Keratinocyte (primary cell): ENCODE measurements at regions not wholly inside any gene's neighbourhood (a gene's known extent, or its start where the extent isn't known, plus 50 kb on each side); places are given as distances from the start of the nearest gene placed in this dataset.

ENCODE experiments used
- DNase-seq: peaks from one replicate; pipeline ENCODE4 v3.0.0-alpha.2; 2011; ENCODE audit warnings: low read depth, missing footprints, low spot score
- FAIRE-seq: peaks from 2 replicates; lab custom pipeline; 2011; peaks lifted over from hg19 to GRCh38; lab: Jason Lieb, UNC
- H2AFZ ChIP-seq: 2 replicates; pipeline ENCODE4 v1.6.0; 2012; ENCODE audit warnings: low read length, control low read depth, inconsistent platforms; ENCODE audit not compliant: control insufficient read depth
- H3K27ac ChIP-seq: 2 replicates; pipeline ENCODE4 v1.5.1; 2011; ENCODE audit warnings: low read length; ENCODE audit not compliant: control insufficient read depth, insufficient read depth
- H3K27me3 ChIP-seq: 3 replicates; pipeline ENCODE4 v1.6.0; 2011; ENCODE audit warnings: low read length; ENCODE audit not compliant: control insufficient read depth, insufficient read depth; ENCODE audit errors: extremely low read depth
- H3K36me3 ChIP-seq, 2 experiments: 2 replicates in 1 of 2; 3 replicates in 1 of 2; pipeline ENCODE4 v1.5.1; 2011; ENCODE audit warnings: low read length in 2 of 2, mild to moderate bottlenecking in 1 of 2; ENCODE audit not compliant: control insufficient read depth in 2 of 2, insufficient read depth in 2 of 2; ENCODE audit errors: extremely low read depth in 1 of 2
- H3K4me1 ChIP-seq: 3 replicates; pipeline ENCODE4 v1.5.1; 2011; ENCODE audit warnings: low read length; ENCODE audit not compliant: control insufficient read depth, insufficient read depth; ENCODE audit errors: extremely low read depth
- H3K4me2 ChIP-seq: 3 replicates; pipeline ENCODE4 v1.6.0; 2011; ENCODE audit warnings: low read depth, low read length; ENCODE audit not compliant: control insufficient read depth, insufficient read depth; ENCODE audit errors: extremely low read depth
- H3K4me3 ChIP-seq, 3 experiments: fragments of 200-600 bp in 1 of 3; sonication (generic) in 1 of 3; 2 replicates in 2 of 3; 3 replicates in 1 of 3; pipeline ENCODE4 v1.5.1; 2011 to 2016; ENCODE audit warnings: low read length in 3 of 3, mild to moderate bottlenecking in 3 of 3, control low read depth in 2 of 3, inconsistent platforms in 1 of 3, low read depth in 1 of 3, mixed read lengths in 1 of 3, mixed run types in 1 of 3, moderate library complexity in 1 of 3; ENCODE audit not compliant: control insufficient read depth in 2 of 3, insufficient read depth in 2 of 3; ENCODE audit errors: extremely low read depth in 1 of 3
- H3K79me2 ChIP-seq: 2 replicates; pipeline ENCODE4 v1.6.0; 2012; ENCODE audit warnings: low read length; ENCODE audit not compliant: control insufficient read depth, insufficient read depth
- H3K9ac ChIP-seq: 3 replicates; pipeline ENCODE4 v1.6.0; 2011; ENCODE audit warnings: low read length; ENCODE audit not compliant: control insufficient read depth, insufficient read depth; ENCODE audit errors: extremely low read depth
- H3K9me1 ChIP-seq: 3 replicates; pipeline ENCODE4 v1.6.0; 2011; ENCODE audit warnings: low read length; ENCODE audit not compliant: control insufficient read depth, insufficient read depth; ENCODE audit errors: extremely low read depth
- H3K9me3 ChIP-seq: 2 replicates; pipeline ENCODE4 v1.5.1; 2012; ENCODE audit warnings: low read depth, low read length; ENCODE audit not compliant: control insufficient read depth
- H4K20me1 ChIP-seq: 3 replicates; pipeline ENCODE4 v1.6.0; 2011; ENCODE audit warnings: low read length; ENCODE audit not compliant: control insufficient read depth, insufficient read depth; ENCODE audit errors: extremely low read depth
- EZH2 ChIP-seq: IDR thresholded peaks from one replicate; pipeline ENCODE4 v1.6.1; 2012; ENCODE audit warnings: inconsistent platforms, mild to moderate bottlenecking, low read length, moderate library complexity
- dilution Hi-C: fragments of 300-500 bp; cut with MboI; formaldehyde crosslinking; loops from one replicate; pipeline ENCODE4 v1.7.0; 2020; ENCODE audit warnings: low sequenced_read_pairs; ENCODE audit not compliant: extremely low pct_ligation_motif_present
- TF ChIP-seq, protein P1 (sequence below), 3 experiments: IDR thresholded peaks in 1 of 3; conservative IDR thresholded peaks in 1 of 3; optimal IDR thresholded peaks in 1 of 3; 2 replicates in 2 of 3; 3 replicates in 1 of 3; pipeline versions ENCODE3 to v1.5.1; 2011; ENCODE audit warnings: low read length in 3 of 3, mild to moderate bottlenecking in 3 of 3, moderate library complexity in 2 of 3, control low read depth in 1 of 3, inconsistent platforms in 1 of 3; ENCODE audit not compliant: insufficient read depth in 2 of 3; ENCODE audit errors: extremely low read depth in 1 of 3

DNA sequence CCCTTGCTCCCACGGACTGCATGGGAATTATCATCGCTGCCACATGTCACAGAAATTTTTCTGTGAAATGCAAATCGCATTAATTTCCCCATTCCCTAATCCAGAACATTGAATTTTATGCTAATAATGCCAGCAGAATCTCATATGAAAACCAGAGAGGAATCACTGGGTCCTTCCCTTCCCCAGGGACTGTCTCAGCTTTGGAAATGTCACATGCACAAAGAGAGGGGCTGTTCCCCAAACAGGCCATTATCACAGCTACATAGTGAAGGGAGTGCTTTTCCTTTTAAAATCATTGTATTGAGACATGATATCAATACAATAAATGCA lies 954.5 kb downstream of the BRD1 start:
- H2AFZ ChIP-seq: no peak overlapping the region
- dilution Hi-C loops: no loop called here
- H3K36me3 ChIP-seq: no peaks in the 10 kb centered on the region
- no peak for TF ChIP-seq EZH2
- TF ChIP-seq, protein P1, sequence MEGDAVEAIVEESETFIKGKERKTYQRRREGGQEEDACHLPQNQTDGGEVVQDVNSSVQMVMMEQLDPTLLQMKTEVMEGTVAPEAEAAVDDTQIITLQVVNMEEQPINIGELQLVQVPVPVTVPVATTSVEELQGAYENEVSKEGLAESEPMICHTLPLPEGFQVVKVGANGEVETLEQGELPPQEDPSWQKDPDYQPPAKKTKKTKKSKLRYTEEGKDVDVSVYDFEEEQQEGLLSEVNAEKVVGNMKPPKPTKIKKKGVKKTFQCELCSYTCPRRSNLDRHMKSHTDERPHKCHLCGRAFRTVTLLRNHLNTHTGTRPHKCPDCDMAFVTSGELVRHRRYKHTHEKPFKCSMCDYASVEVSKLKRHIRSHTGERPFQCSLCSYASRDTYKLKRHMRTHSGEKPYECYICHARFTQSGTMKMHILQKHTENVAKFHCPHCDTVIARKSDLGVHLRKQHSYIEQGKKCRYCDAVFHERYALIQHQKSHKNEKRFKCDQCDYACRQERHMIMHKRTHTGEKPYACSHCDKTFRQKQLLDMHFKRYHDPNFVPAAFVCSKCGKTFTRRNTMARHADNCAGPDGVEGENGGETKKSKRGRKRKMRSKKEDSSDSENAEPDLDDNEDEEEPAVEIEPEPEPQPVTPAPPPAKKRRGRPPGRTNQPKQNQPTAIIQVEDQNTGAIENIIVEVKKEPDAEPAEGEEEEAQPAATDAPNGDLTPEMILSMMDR (optimal IDR thresholded peaks at IDR 0.05 in 1 of 3, IDR thresholded peaks at IDR 0.05 in 1 of 3, conservative IDR thresholded peaks at IDR 0.05 in 1 of 3; ENCODE audit: extremely low read depth in 1 of 3, insufficient read depth in 2 of 3, low read length in 3 of 3): no peak
- no peak overlapping the region for H3K9ac ChIP-seq
- no peaks in the 10 kb centered on the region for H3K9me1 ChIP-seq
- no peak overlapping the region for H3K4me3 ChIP-seq
- H3K4me2 ChIP-seq: no peak overlapping the region
- no peaks in the 10 kb centered on the region for H3K27me3 ChIP-seq
- no peak overlapping the region for H3K27ac ChIP-seq
- FAIRE-seq (no peak), DNase-seq (no peak)
- H3K4me1 ChIP-seq: no peaks in the 10 kb centered on the region
- no peaks in the 10 kb centered on the region for H3K79me2 ChIP-seq
- no peaks in the 10 kb centered on the region for H4K20me1 ChIP-seq
- peaks cover 4% of the 10 kb centered on the region for H3K9me3 ChIP-seq

DNA sequence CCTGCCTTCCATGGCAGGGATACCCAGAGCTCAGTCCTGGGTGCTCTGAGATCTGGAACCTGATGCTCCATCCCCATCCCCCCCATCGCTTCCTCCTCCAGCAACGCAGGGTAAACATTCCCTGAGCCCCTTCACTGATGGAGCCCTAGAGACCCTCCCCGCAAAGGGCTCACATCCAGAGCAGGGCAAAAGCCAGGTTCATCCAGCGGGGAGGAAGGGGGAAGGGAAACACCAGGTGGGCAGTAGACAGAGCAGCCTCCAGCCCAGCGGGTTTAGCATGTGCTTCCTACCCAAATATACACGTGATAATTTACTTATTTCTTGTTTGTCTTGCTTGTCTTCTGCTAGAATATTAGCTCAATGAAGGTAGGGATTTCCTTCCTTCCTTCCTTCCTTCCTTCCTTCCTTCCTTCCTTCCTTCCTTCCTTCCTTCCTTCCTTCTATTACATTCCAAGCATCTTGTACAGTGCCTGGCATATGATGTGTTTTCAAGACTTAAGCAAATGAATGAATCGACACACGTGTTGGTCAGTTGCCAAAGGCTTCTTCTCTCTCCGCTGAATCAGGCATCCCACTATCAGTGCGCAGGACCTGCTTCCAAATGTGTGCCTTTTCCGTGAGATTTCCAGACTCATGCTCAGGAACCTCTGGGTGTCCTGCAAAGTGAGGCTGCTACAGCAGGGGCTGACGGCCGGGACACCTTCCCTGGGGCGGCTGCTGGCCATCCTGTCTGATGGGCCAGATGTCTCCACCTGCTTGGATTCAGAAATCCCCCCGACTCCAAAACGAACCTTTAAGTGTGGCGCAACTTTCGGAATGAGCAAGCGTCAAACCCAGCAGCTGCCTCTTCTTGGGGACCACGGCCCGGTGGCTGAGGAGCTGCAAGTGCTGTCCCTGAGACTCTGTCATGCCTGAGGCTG lies 955.1 kb downstream of the BRD1 start:
- H3K9me3 ChIP-seq: peaks cover 4% of the 10 kb centered on the region

More for the DNA sequence above, 955.1 kb downstream of the BRD1 start:
- Histone ChIP-seq H4K20me1 (no peaks in the 10 kb centered on the region), H3K79me2 (no peaks in the 10 kb centered on the region), H3K27me3 (no peaks in the 10 kb centered on the region), H3K9ac (no peak overlapping the region), H3K9me1 (no peaks in the 10 kb centered on the region), H3K4me1 (no peaks in the 10 kb centered on the region), H3K36me3 (no peaks in the 10 kb centered on the region), H2AFZ (no peak overlapping the region), H3K4me3 (no peak overlapping the region), H3K27ac (no peak overlapping the region), H3K4me2 (no peak overlapping the region)
- dilution Hi-C loops: no loop called here
- DNase-seq (no peak), FAIRE-seq (no peak)
- TF ChIP-seq, protein P1 (optimal IDR thresholded peaks at IDR 0.05 in 1 of 3, IDR thresholded peaks at IDR 0.05 in 1 of 3, conservative IDR thresholded peaks at IDR 0.05 in 1 of 3; ENCODE audit: extremely low read depth in 1 of 3, insufficient read depth in 2 of 3, low read length in 3 of 3): no peak
- no peak for TF ChIP-seq EZH2
